HCT116 (cell line): ENCODE measurements at regions not wholly inside any gene's neighbourhood (a gene's known extent, or its start where the extent isn't known, plus 50 kb on each side); places are given as distances from the start of the nearest gene placed in this dataset.

Experiments used
- ATF3 ChIP-seq: IDR thresholded peaks from 2 replicates; pipeline ENCODE4 v1.6.1; 2012
- CTCF ChIP-seq, 3 experiments: fragments of 200-600 bp in 1 of 3; sonication (generic) in 1 of 3; IDR thresholded peaks in 2 of 3; conservative IDR thresholded peaks in 1 of 3; 2 replicates each; pipeline ENCODE4 v1.5.1; 2012 to 2017; ENCODE audit warnings: low read depth in 2 of 3, low read length in 2 of 3, antibody characterized with exemption in 1 of 3, borderline replicate concordance in 1 of 3, control low read depth in 1 of 3, mild to moderate bottlenecking in 1 of 3, mixed read lengths in 1 of 3, mixed run types in 1 of 3, moderate library complexity in 1 of 3; ENCODE audit not compliant: insufficient read depth in 1 of 3
- EZH2 ChIP-seq: fragments of 200-600 bp; sonication (generic); IDR thresholded peaks from 2 replicates; pipeline ENCODE4 v1.6.1; 2017; ENCODE audit warnings: antibody characterized with exemption, mixed run types
- JUND ChIP-seq: IDR thresholded peaks from 2 replicates; pipeline ENCODE4 v1.6.1; 2012
- POLR2A ChIP-seq: IDR thresholded peaks from 2 replicates; pipeline ENCODE4 v1.7.0; 2011; ENCODE audit warnings: borderline replicate concordance; ENCODE audit not compliant: insufficient read depth, insufficient read length; ENCODE audit errors: extremely low read depth
- SP1 ChIP-seq: IDR thresholded peaks from 2 replicates; pipeline ENCODE4 v1.6.1; 2012; ENCODE audit warnings: low read depth
- ZNF274 ChIP-seq: fragments of 200-500 bp; sonication (Bioruptor generic); IDR thresholded peaks from 2 replicates; pipeline ENCODE4 v1.6.1; 2014; ENCODE audit warnings: mild to moderate bottlenecking, low read depth, low read length, inconsistent platforms

- TF ChIP-seq JUND: no peak
- TF ChIP-seq CTCF (IDR thresholded peaks at IDR 0.05 in 2 of 3, conservative IDR thresholded peaks at IDR 0.05 in 1 of 3; ENCODE audit: borderline replicate concordance in 1 of 3, insufficient read depth in 1 of 3, low read depth in 2 of 3, low read length in 2 of 3): no peak
- TF ChIP-seq ZNF274: no peak
- no peak for TF ChIP-seq SP1
- TF ChIP-seq ATF3: no peak
- TF ChIP-seq POLR2A: no peak
- TF ChIP-seq EZH2: no peak
Observed at GRCh38 chr6:66662721-66663507, 955.9 kb upstream of the EYS start.
